Activated CD8-positive, alpha-beta T cell treated with anti-CD3 and anti-CD28 coated beads for 36 hours (primary cell): ENCODE measurements at regions not wholly inside any gene's neighbourhood (a gene's known extent, or its start where the extent isn't known, plus 50 kb on each side); places are given as distances from the start of the nearest gene placed in this dataset.

ENCODE experiments used
- ATAC-seq: fragments of 200-7000 bp; cut with Tn5 transposase; one replicate; pipeline ENCODE4 v1.10.0; 2021; ENCODE audit warnings: mild to moderate bottlenecking, moderate library complexity
- CTCF ChIA-PET: fragments of 350-600 bp; sonication (Branson Sonifier 250); formaldehyde crosslinking; loops from one replicate; lab custom pipeline; 2021; ENCODE audit warnings: antibody characterized with exemption; lab: Charles Lee
- POLR2A ChIA-PET: fragments of 350-600 bp; sonication (Branson Sonifier 250); formaldehyde crosslinking; loops from one replicate; lab custom pipeline; 2021; ENCODE audit warnings: antibody characterized with exemption; lab: Charles Lee
- DNase-seq: peaks from one replicate; pipeline ENCODE4 v3.0.0-alpha.2; 2020
- H3K27ac Mint-ChIP-seq: one replicate; pipeline ENCODE4 v1.8.0; 2021; ENCODE audit warnings: mild to moderate bottlenecking, mixed read lengths
- H3K27me3 Mint-ChIP-seq: one replicate; pipeline ENCODE4 v1.8.0; 2021; ENCODE audit warnings: mixed read lengths
- H3K36me3 Mint-ChIP-seq: one replicate; pipeline ENCODE4 v1.8.0; 2021; ENCODE audit warnings: low read depth, mixed read lengths
- H3K4me1 Mint-ChIP-seq: one replicate; pipeline ENCODE4 v1.8.0; 2021; ENCODE audit warnings: low read depth, mixed read lengths
- H3K4me3 Mint-ChIP-seq: one replicate; pipeline ENCODE4 v1.8.0; 2021; ENCODE audit warnings: mild to moderate bottlenecking, moderate library complexity, mixed read lengths
- H3K9me3 Mint-ChIP-seq: one replicate; pipeline ENCODE4 v1.8.0; 2021; ENCODE audit warnings: mixed read lengths
- intact Hi-C: fragments of 100-400 bp; cut with micrococcal nuclease; formaldehyde crosslinking; loops from one replicate; pipeline ENCODE4 v1.10.0; 2022
- TF ChIP-seq, protein P1 (sequence below): fragments of 200-600 bp; IDR thresholded peaks from one replicate; pipeline ENCODE4 v1.8.0; 2022; ENCODE audit warnings: antibody characterized with exemption, mild to moderate bottlenecking

DNA sequence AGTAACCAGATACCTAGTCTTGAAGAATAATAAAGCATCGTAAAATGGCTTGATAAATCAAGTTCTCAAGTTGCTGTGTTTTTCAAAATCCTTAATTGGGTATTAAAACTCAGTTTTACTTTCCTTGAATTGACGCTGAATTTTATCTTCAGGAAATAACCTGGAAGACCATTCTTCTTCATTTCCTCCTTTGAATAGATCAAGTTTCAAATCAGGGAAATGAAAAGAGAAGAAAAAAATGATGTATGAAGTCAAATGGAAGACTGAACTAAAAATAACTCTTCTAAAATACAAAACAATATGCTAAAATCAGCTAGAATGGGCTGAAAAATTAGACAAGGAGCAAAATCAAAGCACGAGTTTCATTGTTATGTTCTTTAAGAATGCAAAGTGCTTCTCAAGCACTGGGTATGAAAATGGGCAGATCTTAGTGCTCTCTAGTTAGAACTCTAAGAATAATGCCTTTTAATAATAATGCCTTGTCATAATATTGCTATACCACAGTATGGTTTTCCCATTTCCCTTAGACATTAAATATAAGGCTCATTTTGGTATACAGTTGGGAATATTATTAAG is 54.6 kb upstream of the CLEC14A start:
- intact Hi-C loops: no loop called here
- ChIA-PET CTCF (no interaction called here), POLR2A (no interaction called here)
- H3K4me3 Mint-ChIP-seq: no peak overlapping the region
- no peaks in the 10 kb centered on the region for H3K9me3 Mint-ChIP-seq
- no peak for ATAC-seq
- H3K36me3 Mint-ChIP-seq: no peaks in the 10 kb centered on the region
- no peak overlapping the region for H3K27ac Mint-ChIP-seq
- DNase-seq: no peak
- peaks cover 2% of the 10 kb centered on the region for H3K27me3 Mint-ChIP-seq
- no peaks in the 10 kb centered on the region for H3K4me1 Mint-ChIP-seq
- TF ChIP-seq, protein P1, sequence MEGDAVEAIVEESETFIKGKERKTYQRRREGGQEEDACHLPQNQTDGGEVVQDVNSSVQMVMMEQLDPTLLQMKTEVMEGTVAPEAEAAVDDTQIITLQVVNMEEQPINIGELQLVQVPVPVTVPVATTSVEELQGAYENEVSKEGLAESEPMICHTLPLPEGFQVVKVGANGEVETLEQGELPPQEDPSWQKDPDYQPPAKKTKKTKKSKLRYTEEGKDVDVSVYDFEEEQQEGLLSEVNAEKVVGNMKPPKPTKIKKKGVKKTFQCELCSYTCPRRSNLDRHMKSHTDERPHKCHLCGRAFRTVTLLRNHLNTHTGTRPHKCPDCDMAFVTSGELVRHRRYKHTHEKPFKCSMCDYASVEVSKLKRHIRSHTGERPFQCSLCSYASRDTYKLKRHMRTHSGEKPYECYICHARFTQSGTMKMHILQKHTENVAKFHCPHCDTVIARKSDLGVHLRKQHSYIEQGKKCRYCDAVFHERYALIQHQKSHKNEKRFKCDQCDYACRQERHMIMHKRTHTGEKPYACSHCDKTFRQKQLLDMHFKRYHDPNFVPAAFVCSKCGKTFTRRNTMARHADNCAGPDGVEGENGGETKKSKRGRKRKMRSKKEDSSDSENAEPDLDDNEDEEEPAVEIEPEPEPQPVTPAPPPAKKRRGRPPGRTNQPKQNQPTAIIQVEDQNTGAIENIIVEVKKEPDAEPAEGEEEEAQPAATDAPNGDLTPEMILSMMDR: no peak

DNA sequence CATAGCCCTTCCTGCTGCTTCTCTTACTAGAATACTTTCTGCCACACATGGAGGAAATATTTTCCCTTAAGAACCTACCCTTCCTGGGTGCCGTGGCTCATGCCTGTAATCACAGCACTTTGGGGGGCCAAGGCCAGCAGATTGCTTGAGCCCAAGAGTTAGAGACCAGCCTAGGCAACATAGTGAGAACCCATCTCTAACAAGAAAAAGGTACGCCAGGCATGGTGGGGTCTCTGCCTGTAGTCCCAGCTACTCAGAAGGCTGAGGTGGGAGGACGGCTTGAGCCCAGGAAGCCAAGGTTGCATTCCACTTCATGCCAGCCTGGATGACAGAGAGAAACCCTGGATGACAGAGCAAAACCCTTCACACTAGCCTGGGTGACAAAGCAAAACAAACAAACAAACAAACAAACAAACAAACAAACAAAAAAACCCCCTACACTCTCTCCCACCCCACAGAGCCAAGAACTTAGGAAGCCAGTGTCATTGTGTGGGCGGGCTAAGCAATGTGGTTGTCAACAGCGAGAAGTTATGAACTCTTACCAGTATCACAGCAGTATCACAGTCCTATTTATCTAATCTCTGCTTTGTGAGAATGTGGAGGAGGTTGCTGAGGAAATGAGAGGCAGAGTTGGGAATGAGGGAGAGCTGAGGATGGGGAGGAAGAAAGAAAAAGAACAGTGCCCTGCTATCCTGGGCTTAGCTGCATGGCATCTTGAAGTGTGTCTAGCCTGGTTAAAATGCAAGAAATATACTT is 53.8 kb upstream of the CLEC14A start:
- H3K36me3 Mint-ChIP-seq: no peaks in the 10 kb centered on the region
- peaks cover 3% of the 10 kb centered on the region for H3K27me3 Mint-ChIP-seq
- ChIA-PET POLR2A (no interaction called here), CTCF (no interaction called here)
- DNase-seq (no peak), ATAC-seq (no peak)
- no peaks in the 10 kb centered on the region for H3K9me3 Mint-ChIP-seq
- H3K4me3 Mint-ChIP-seq: no peak overlapping the region
- H3K27ac Mint-ChIP-seq: no peak overlapping the region
- H3K4me1 Mint-ChIP-seq: no peaks in the 10 kb centered on the region
- TF ChIP-seq, protein P1: no peak
- intact Hi-C loops: no loop called here
